T-cell (primary cell): ENCODE measurements at regions not wholly inside any gene's neighbourhood (a gene's known extent, or its start where the extent isn't known, plus 50 kb on each side); places are given as distances from the start of the nearest gene placed in this dataset.

Experiments
- ATAC-seq, 4 experiments: fragments of 200-7000 bp in 3 of 4; fragments of 150-1000 bp in 1 of 4; cut with Tn5 transposase; replicated peaks in 1 of 4; 1 replicate in 3 of 4; 2 replicates in 1 of 4; pipeline ENCODE4 v1.10.0; 2021; ENCODE audit warnings: moderate library complexity in 3 of 4, mild to moderate bottlenecking in 2 of 4, moderate number of reproducible peaks in 1 of 4
- CTCF ChIA-PET, 2 donors: fragments of 300-600 bp; sonication (Branson Sonifier 250); formaldehyde crosslinking; loops; one replicate each; lab custom pipeline; 2022; ENCODE audit warnings: antibody characterized with exemption in 2 of 2; lab: Charles Lee
- POLR2A ChIA-PET, 2 donors: fragments of 300-600 bp; sonication (Branson Sonifier 250); formaldehyde crosslinking; loops; one replicate each; lab custom pipeline; 2022; ENCODE audit warnings: antibody characterized with exemption in 2 of 2; lab: Charles Lee
- DNase-seq, 35 experiments: peaks; one replicate each; pipeline versions ENCODE4 v3.0.0 to v3.0.0-alpha.2; 2013 to 2023
- H3K27ac ChIP-seq: one replicate; pipeline ENCODE4 v1.5.1; 2013; ENCODE audit warnings: low read length
- H3K27me3 ChIP-seq, 2 experiments: replicated peaks in 1 of 2; 1 replicate in 1 of 2; 2 replicates in 1 of 2; pipeline versions ENCODE4 v1.6.1 to v1.7.0; 2013; ENCODE audit warnings: low read length in 1 of 2, mixed read lengths in 1 of 2; ENCODE audit not compliant: control insufficient read depth in 2 of 2, insufficient read depth in 2 of 2; ENCODE audit errors: extremely low read depth in 1 of 2
- H3K36me3 ChIP-seq, 2 donors: 1 replicate in 1 of 2; 2 replicates in 1 of 2; pipeline versions ENCODE4 v1.6.1 to v1.7.0; 2013; ENCODE audit warnings: low read length in 1 of 2; ENCODE audit not compliant: control insufficient read depth in 2 of 2, insufficient read depth in 1 of 2; ENCODE audit errors: extremely low read depth in 1 of 2
- H3K4me1 ChIP-seq, 2 experiments: 1 replicate in 1 of 2; 2 replicates in 1 of 2; pipeline versions ENCODE4 v1.6.1 to v1.7.0; 2013; ENCODE audit warnings: low read length in 2 of 2, mixed read lengths in 1 of 2; ENCODE audit not compliant: insufficient read depth in 2 of 2, control insufficient read depth in 1 of 2; ENCODE audit errors: extremely low read depth in 1 of 2
- H3K4me3 ChIP-seq, 2 donors: 1 replicate in 1 of 2; 2 replicates in 1 of 2; pipeline versions ENCODE4 v1.5.1 to v1.7.0; 2013; ENCODE audit warnings: mild to moderate bottlenecking in 2 of 2, low read length in 1 of 2, moderate library complexity in 1 of 2; ENCODE audit not compliant: control insufficient read depth in 1 of 2; ENCODE audit errors: extremely low read depth in 1 of 2
- H3K9me3 ChIP-seq: 2 replicates; pipeline ENCODE4 v1.7.0; 2013
- H3K27ac Mint-ChIP-seq, 2 donors: one replicate each; pipeline ENCODE4 v1.8.0; 2020 to 2021; ENCODE audit warnings: mild to moderate bottlenecking in 2 of 2, mixed read lengths in 2 of 2
- H3K27me3 Mint-ChIP-seq, 2 donors: one replicate each; pipeline ENCODE4 v1.8.0; 2021 to 2022; ENCODE audit warnings: mixed read lengths in 2 of 2
- H3K36me3 Mint-ChIP-seq: one replicate; pipeline ENCODE4 v1.8.0; 2021; ENCODE audit warnings: mixed read lengths
- H3K4me1 Mint-ChIP-seq, 3 donors: one replicate each; pipeline ENCODE4 v1.8.0; 2020 to 2022; ENCODE audit warnings: mixed read lengths in 3 of 3, mild to moderate bottlenecking in 1 of 3
- H3K4me3 Mint-ChIP-seq, 3 donors: one replicate each; pipeline ENCODE4 v1.8.0; 2020 to 2022; ENCODE audit warnings: mild to moderate bottlenecking in 3 of 3, mixed read lengths in 3 of 3, moderate library complexity in 3 of 3
- H3K9me3 Mint-ChIP-seq, 3 donors: one replicate each; pipeline ENCODE4 v1.8.0; 2020 to 2022; ENCODE audit warnings: mixed read lengths in 3 of 3
- WGBS: methylation state at CpG from one replicate; pipeline ENCODE4 v1.1.5; 2013; ENCODE audit warnings: missing lambda C conversion rate; ENCODE audit not compliant: insufficient coverage; 5-methylcytosine and 5-hydroxymethylcytosine counted together

- peaks cover 0 to 10% (median 5%) of the 10 kb centered on the region in 3 donors for H3K9me3 Mint-ChIP-seq
- POLR2A ChIA-PET = interaction anchor here in 1 of 2 donors (0.5 kb wide), 1 partner anchor 180 kb away, joined by 8 read pairs; no protein-coding TSS in a partner anchor
- Histone ChIP-seq H3K4me3 (no peak overlapping the region), H3K27me3 (peaks cover 0 to 2% of the 10 kb centered on the region in 2 experiments), H3K4me1 (no peaks in the 10 kb centered on the region), H3K9me3 (no peaks in the 10 kb centered on the region), H3K36me3 (no peaks in the 10 kb centered on the region), H3K27ac (no peak overlapping the region)
- CTCF ChIA-PET = interaction anchor here in 1 of 2 donors (0.6 to 0.9 kb wide), 2 partner anchors 99 to 722 kb away, joined by 3 read pairs; no protein-coding TSS in a partner anchor
- no peaks in the 10 kb centered on the region for H3K36me3 Mint-ChIP-seq
- DNase-seq (no peak), ATAC-seq (no peak)
- no peaks in the 10 kb centered on the region for H3K4me1 Mint-ChIP-seq
- H3K27ac Mint-ChIP-seq = no peak overlapping the region
- WGBS = 100% methylated on average over 1 of the region's 1 CpG
- H3K27me3 Mint-ChIP-seq = peaks cover 0 to 6% of the 10 kb centered on the region in 2 donors
- H3K4me3 Mint-ChIP-seq = no peak overlapping the region
These were observed 154.8 kb downstream of the TM2D1 start for GRCh38 chr1:61570191-61570590.

- Histone ChIP-seq H3K36me3 (no peaks in the 10 kb centered on the region), H3K27ac (no peak overlapping the region), H3K4me1 (no peaks in the 10 kb centered on the region), H3K27me3 (peaks cover 0 to 2% of the 10 kb centered on the region in 2 experiments), H3K4me3 (no peak overlapping the region), H3K9me3 (no peaks in the 10 kb centered on the region)
- no peak for DNase-seq
- POLR2A ChIA-PET = no interaction called here
- ATAC-seq = no peak
- Mint-ChIP-seq H3K36me3 (no peaks in the 10 kb centered on the region), H3K9me3 (peaks cover 4 to 15% (median 11%) of the 10 kb centered on the region in 3 donors), H3K27me3 (peaks cover 0 to 4% of the 10 kb centered on the region in 2 donors), H3K27ac (no peak overlapping the region), H3K4me3 (no peak overlapping the region), H3K4me1 (no peaks in the 10 kb centered on the region)
- CTCF ChIA-PET = no interaction called here
- WGBS = no CpG with 5 or more reads among the region's 2 CpGs
These were observed 155.7 kb downstream of the TM2D1 start for GRCh38 chr1:61569303-61569621.

GRCh38 chr1:61568460-61569302, 156.3 kb downstream of the TM2D1 start:
- no peak overlapping the region for H3K27ac Mint-ChIP-seq

GRCh38 chr1:61566177-61566576, 158.8 kb downstream of the TM2D1 start:
- Mint-ChIP-seq H3K27ac (no peak overlapping the region), H3K4me3 (no peak overlapping the region), H3K36me3 (no peaks in the 10 kb centered on the region), H3K4me1 (no peaks in the 10 kb centered on the region), H3K9me3 (peaks cover 4 to 15% (median 11%) of the 10 kb centered on the region in 3 donors), H3K27me3 (no peaks in the 10 kb centered on the region)
- DNase-seq = no peak
- Histone ChIP-seq H3K36me3 (no peaks in the 10 kb centered on the region), H3K4me1 (no peaks in the 10 kb centered on the region), H3K9me3 (no peaks in the 10 kb centered on the region), H3K27ac (no peak overlapping the region), H3K4me3 (no peak overlapping the region), H3K27me3 (no peaks in the 10 kb centered on the region)
- ChIA-PET CTCF (no interaction called here), POLR2A (no interaction called here)
- no peak for ATAC-seq
- 100% methylated on average over 1 of the region's 1 CpG for WGBS

More at GRCh38 chr1:61568460-61569302, 156.3 kb downstream of the TM2D1 start:
- WGBS = no CpG with 5 or more reads among the region's 5 CpGs
- DNase-seq (no peak), ATAC-seq (no peak)
- ChIA-PET POLR2A (no interaction called here), CTCF (interaction anchor here in 1 of 2 donors (0.6 kb wide), 1 partner anchor 416 kb away, joined by 3 read pairs; no protein-coding TSS in a partner anchor)
- H3K4me3 Mint-ChIP-seq = no peak overlapping the region
- H3K9me3 Mint-ChIP-seq = peaks cover 4 to 15% (median 11%) of the 10 kb centered on the region in 3 donors
- H3K36me3 Mint-ChIP-seq = no peaks in the 10 kb centered on the region
- Histone ChIP-seq H3K4me3 (no peak overlapping the region), H3K4me1 (no peaks in the 10 kb centered on the region), H3K36me3 (no peaks in the 10 kb centered on the region), H3K9me3 (no peaks in the 10 kb centered on the region), H3K27ac (no peak overlapping the region), H3K27me3 (peaks cover 0 to 2% of the 10 kb centered on the region in 2 experiments)
- peaks cover 0 to 4% of the 10 kb centered on the region in 2 donors for H3K27me3 Mint-ChIP-seq
- H3K4me1 Mint-ChIP-seq = no peaks in the 10 kb centered on the region

- no peak overlapping the region for H3K27ac ChIP-seq
- WGBS = 92% methylated on average over 2 of the region's 2 CpGs
- CTCF ChIA-PET = no interaction called here
These were observed 161.3 kb downstream of the TM2D1 start for GRCh38 chr1:61563611-61564010.

GRCh38 chr1:61561666-61562065, 163.3 kb downstream of the TM2D1 start:
- Mint-ChIP-seq H3K9me3 (peaks cover 4 to 15% (median 11%) of the 10 kb centered on the region in 3 donors), H3K36me3 (no peaks in the 10 kb centered on the region), H3K27ac (no peak overlapping the region), H3K4me1 (no peaks in the 10 kb centered on the region), H3K4me3 (no peak overlapping the region), H3K27me3 (peaks cover 0 to 3% of the 10 kb centered on the region in 2 donors)
- Histone ChIP-seq H3K27me3 (no peaks in the 10 kb centered on the region), H3K27ac (no peak overlapping the region), H3K4me3 (no peak overlapping the region), H3K36me3 (no peaks in the 10 kb centered on the region), H3K4me1 (no peaks in the 10 kb centered on the region), H3K9me3 (no peaks in the 10 kb centered on the region)
- ChIA-PET POLR2A (no interaction called here), CTCF (no interaction called here)
- no peak for DNase-seq
- no peak for ATAC-seq

More at GRCh38 chr1:61563611-61564010, 161.3 kb downstream of the TM2D1 start:
- Mint-ChIP-seq H3K36me3 (no peaks in the 10 kb centered on the region), H3K27ac (no peak overlapping the region), H3K4me1 (no peaks in the 10 kb centered on the region), H3K27me3 (peaks cover 0 to 3% of the 10 kb centered on the region in 2 donors), H3K4me3 (no peak overlapping the region), H3K9me3 (peaks cover 4 to 15% (median 11%) of the 10 kb centered on the region in 3 donors)
- H3K9me3 ChIP-seq = no peaks in the 10 kb centered on the region
- ATAC-seq (no peak), DNase-seq (no peak)
- no peaks in the 10 kb centered on the region for H3K36me3 ChIP-seq
- H3K4me3 ChIP-seq = no peak overlapping the region
- POLR2A ChIA-PET = no interaction called here
- H3K4me1 ChIP-seq = no peaks in the 10 kb centered on the region
- H3K27me3 ChIP-seq = no peaks in the 10 kb centered on the region
